GM10266 (cell line): ENCODE measurements at regions not wholly inside any gene's neighbourhood (a gene's known extent, or its start where the extent isn't known, plus 50 kb on each side); places are given as distances from the start of the nearest gene placed in this dataset.

Experiments used
- DNase-seq: peaks from one replicate; pipeline ENCODE4 v3.0.0; 2012; ENCODE audit errors: extremely low spot score
- TF ChIP-seq, protein P1 (sequence below): IDR thresholded peaks from 2 replicates; pipeline ENCODE4 v1.5.1; 2012; ENCODE audit warnings: mild to moderate bottlenecking, low read depth; ENCODE audit not compliant: control insufficient read depth, insufficient read depth; ENCODE audit errors: missing control alignments

DNA sequence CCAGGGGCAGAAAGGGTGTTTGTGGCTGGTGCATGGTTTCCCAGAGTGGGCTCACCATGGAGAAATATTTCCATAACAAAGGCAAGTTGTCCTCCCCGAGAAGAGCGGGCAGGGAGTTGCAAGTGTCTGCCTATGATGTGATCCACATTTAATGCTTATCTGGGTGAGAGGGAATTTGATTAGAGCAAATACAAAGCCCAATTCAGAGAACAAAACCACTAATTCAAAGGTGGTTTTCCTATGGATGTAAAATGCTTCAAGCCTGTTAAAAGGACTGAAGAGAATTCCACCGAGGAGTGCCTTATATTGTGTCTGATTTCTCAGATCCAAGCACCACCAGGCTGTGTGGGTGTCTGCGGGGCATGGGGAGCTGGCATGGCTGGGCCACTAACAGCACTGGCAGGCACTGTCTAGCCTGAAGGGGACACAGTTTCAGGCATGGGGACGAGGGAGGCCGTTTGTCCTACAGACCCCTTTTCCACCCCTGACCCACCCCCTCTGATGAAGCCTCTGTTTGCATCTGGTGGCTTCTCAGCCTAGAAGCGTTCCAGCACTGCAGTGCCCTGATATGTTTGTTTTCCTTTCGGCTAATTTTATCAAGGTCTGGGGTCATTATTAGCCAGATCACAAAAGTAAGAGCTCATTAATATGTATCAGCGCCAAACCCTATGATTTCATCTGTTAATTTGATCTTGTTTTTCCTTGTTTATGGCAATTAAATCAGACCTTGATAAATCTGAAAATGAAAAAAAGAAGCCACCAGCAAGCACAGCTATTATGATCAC lies 357.3 kb downstream of the HRH4 start:
- no peak for DNase-seq
- TF ChIP-seq, protein P1, sequence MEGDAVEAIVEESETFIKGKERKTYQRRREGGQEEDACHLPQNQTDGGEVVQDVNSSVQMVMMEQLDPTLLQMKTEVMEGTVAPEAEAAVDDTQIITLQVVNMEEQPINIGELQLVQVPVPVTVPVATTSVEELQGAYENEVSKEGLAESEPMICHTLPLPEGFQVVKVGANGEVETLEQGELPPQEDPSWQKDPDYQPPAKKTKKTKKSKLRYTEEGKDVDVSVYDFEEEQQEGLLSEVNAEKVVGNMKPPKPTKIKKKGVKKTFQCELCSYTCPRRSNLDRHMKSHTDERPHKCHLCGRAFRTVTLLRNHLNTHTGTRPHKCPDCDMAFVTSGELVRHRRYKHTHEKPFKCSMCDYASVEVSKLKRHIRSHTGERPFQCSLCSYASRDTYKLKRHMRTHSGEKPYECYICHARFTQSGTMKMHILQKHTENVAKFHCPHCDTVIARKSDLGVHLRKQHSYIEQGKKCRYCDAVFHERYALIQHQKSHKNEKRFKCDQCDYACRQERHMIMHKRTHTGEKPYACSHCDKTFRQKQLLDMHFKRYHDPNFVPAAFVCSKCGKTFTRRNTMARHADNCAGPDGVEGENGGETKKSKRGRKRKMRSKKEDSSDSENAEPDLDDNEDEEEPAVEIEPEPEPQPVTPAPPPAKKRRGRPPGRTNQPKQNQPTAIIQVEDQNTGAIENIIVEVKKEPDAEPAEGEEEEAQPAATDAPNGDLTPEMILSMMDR = no peak

DNA sequence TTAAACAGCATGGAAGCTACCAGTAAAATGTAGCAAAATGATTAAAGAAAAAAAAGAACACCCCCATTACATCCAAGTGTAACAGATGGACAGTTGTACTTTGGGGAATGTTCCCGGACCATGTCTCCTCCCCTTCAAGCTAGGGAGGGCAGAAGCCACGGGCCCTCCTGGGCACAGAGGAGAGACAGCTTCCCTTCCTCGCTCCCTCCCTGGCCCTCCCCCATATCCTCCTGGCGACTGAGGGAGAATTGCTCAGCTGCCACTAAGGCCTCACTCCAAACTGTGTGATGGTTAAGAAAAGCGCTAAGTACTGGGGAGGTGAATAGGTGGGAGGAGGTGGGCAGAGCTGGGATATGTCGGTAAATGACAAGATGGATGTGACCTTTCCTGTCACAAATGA lies 358.0 kb downstream of the HRH4 start:
- TF ChIP-seq, protein P1 = no peak
- DNase-seq = no peak

DNA sequence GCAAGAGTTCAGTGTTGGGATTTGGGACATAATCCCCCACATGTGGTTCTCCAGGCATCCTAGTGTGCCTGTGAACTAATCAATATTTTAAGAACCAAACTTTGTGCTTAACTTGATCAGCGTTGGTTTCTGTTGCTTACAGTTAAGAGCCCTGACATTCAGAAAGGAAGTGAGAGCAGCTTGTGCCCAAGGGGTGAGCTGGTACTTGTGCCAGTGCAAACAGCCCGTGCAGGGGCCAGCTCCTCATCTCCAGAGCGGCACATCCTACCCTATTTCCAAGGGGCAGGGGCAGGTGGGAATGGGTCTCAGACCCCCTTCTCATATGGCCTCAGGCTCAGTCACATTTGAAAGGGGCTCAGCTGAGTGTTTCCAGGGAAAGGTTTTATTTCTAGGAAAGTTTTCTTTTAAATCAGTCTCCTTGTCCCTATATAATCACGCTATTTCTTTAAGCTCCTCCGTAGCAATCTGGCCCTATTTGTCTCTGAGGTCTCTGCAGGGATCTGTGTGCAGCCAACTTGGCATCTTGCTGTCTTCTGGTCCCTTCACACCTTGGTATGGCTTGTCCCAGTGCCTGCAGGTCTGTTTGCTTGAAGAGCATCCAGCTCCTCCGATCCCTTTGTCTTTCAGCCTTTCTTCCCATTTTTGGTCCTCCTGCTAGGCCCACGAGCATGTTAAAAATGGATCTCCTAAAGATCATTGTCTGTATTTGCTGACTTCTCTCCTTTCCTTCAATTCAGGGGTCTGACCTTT lies 358.9 kb downstream of the HRH4 start:
- TF ChIP-seq, protein P1 = no peak
- no peak for DNase-seq

DNA sequence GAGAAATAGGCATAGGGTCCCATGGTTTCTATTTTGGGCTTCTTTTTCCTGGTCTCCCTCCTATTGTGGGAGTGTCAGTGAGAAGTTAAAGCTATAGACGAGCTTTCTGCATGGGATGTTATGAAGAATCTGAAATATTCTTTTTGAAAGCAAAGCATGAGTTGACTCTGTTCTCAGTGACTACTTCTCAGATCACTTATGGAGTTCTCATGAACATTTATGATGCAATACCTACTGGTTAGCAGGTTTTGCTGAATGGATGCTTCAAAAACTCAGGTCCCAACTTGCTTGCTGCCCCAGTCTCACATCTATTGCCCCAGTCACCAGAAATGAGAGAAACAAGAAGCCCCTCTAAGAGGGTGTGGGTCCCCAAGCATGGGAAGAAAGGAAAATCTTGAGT lies 365.0 kb downstream of the HRH4 start:
- no peak for DNase-seq
- TF ChIP-seq, protein P1 = no peak

DNA sequence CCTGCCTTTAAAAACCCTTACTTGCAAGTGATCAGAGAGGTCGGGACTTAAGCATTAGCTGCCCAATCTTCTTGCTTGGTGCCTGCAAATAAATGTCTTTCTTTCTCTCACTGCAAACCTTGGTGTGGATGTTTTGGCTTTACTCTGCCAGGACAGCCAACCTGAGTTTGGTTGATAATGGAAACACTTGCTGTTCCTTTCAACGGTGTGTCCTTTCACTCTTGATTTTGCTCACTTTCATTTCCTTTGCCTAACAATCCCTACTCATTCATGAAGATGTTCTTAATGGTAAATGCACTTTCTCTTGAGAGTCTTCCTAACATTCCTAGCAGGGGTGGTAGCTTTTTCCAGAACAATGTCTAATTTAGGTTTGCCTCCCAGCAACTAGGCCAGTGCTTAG lies 366.2 kb downstream of the HRH4 start:
- no peak for DNase-seq
- TF ChIP-seq, protein P1 = no peak

DNA sequence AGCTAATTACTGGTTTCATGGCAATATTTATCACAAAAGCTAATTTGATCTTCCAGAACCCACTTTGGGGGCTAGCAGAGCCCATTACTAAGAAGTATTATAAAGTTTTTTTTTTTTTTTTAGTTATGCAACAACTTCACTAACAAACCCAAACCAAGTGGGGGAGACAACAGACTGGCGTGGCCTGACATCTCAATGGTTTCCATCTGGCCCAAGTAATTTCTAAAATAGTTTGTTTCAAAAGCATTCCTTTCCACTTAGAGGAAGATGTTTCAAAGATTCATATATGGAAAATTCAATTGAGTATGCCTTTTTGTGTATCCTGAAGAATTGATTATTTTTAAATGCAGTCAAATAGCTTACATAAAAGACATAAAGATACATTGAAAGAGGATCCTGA lies 367.1 kb downstream of the HRH4 start:
- TF ChIP-seq, protein P1 = no peak
- DNase-seq = no peak

DNA sequence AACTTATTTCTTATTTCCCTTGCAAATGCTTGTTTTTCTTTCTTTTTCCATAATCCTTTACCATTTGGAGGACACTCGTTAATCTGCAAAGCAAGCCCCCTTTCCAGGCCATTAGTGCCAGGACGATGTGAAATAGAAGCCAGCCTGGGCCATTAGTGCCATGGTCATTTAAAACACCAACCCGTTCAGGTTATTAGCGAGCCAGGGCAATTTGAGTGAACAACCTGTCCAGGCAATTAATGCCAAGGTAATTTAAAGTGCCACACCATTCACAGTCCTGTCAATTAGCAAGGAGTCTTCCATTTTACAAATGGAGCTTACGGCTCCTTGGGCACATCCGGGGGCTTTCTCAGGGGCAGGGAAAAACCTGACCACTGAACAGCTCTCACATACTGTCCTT lies 370.6 kb downstream of the HRH4 start:
- TF ChIP-seq, protein P1 = no peak
- no peak for DNase-seq
